Sciatic nerve (tissue), 2 donors: ENCODE measurements at regions not wholly inside any gene's neighbourhood (a gene's known extent, or its start where the extent isn't known, plus 50 kb on each side); places are given as distances from the start of the nearest gene placed in this dataset.

Source experiments
- ATAC-seq: fragments of 200-7000 bp; cut with Tn5 transposase; one replicate; pipeline ENCODE4 v1.9.1; 2020; ENCODE audit warnings: mild to moderate bottlenecking, moderate library complexity
- DNase-seq: peaks from one replicate; pipeline ENCODE4 v3.0.0-alpha.2; 2020; ENCODE audit warnings: low spot score
- intact Hi-C: fragments of 100-400 bp; cut with DNase I; formaldehyde crosslinking; loops from one replicate; pipeline ENCODE4 v1.14.2; 2022
- donor health status: DM: no; HTN: no; CAD: no.
- donor health status: DM: no; HTN: no; CAD: no.

- intact Hi-C loops = no loop called here
- no peak for DNase-seq
- ATAC-seq = no peak
Observed at GRCh38 chr2:797556-797955, 120.3 kb upstream of the TMEM18 start.

- ATAC-seq (peak; percentile 17), DNase-seq (no peak)
- intact Hi-C loops = no loop called here
Observed at GRCh38 chr2:796141-796985, 119.2 kb upstream of the TMEM18 start.

DNA sequence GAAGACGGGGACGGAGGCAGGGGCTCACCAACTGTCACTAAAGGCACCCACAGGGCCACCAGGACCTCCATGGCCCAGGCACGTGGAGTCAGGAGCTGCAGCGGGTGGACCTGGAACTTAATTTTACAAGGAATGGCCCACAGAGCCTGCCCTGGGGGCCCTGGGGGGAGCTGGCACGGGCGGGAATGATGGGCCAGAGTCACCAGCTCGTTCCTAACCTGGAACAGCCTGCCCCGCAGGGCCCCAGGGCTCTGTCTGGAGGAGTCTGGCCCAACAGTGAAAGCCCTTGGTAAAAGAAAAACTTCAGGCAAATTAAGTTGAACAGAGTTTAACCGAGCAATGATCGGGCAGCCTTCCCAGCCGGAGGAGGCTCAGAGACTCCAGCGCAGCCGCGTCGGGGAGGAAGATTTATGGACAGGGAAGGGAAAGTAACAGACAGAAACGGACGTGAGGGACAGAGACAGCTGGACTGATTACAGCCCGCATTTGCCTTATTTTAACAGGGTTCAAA, 118.4 kb upstream of the TMEM18 start:
- ATAC-seq (peak; percentile 55), DNase-seq (no peak)
- intact Hi-C loops = no loop called here

DNA sequence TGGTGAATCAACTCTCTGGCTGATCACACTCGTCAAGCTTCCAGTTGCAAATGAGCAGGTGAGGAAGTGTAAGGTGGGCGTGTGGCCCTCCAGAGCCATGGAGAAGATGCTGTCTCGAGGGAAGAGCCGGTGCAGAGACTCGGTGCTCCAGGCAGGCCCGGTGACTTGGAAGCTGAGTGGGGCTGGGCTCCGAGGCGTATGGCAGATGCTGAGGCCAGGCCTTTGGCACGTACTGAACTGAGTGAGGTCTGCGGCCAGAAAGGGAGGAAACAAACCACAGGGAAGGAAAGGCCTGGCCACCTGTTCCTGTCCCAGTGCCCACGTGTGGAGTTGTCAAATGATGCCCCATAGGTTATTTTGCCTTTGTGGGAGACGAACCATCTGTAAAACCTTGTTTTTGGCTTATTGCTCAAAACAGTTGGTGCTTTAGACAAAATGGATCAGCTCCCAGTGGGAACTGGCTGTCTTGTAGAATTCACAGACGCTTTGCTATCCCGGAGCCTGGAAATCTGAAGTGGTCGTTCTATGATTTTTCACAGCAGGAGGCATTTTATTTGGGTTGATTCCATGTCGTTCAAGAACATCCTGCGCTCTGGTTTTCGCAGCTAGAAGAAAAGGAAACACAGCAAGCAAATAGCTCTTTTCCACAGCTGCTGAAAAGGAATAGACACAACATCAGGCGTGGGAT, 117.5 kb upstream of the TMEM18 start:
- no peak for DNase-seq
- intact Hi-C loops = no loop called here
- peak; percentile 44 for ATAC-seq

DNA sequence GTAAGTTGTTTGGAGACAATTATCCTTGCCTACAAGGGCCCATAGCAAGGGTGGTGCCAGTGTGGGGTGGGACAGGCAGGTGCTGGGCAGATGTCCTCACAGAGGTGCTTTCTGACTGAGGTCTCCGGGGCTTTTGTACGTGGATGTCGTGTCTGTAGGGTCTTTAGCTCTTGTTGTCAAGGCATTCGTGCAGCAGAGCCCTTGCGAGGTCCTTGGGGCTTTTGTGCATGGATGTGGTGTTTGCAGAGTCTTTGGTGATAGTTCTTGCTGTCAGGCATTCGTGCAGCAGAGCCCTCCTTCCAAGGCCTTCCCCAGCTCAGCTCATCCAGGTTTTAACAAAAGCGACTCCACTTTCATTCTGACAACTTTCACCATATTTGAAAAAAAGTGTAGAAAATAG, 116.0 kb upstream of the TMEM18 start:
- ATAC-seq (no peak), DNase-seq (no peak)
- intact Hi-C loops = no loop called here

DNA sequence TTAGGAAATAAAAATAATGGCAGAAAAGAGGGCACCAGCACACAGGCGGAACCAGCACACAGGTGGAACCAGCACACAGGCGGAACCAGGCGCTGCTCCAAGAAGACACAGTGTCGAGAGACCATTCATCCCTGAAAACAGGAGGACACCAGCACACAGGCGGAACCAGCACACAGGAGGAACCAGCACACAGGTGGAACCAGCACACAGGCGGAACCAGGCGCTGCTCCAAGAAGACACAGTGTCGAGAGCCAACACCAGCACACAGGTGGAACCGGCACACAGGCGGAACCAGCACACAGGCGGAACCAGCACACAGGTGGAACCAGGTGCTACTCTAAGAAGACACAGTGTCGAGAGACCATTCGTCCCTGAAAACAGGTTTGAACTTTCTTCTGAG, 115.5 kb upstream of the TMEM18 start:
- DNase-seq (no peak), ATAC-seq (no peak)
- intact Hi-C loops = no loop called here

DNA sequence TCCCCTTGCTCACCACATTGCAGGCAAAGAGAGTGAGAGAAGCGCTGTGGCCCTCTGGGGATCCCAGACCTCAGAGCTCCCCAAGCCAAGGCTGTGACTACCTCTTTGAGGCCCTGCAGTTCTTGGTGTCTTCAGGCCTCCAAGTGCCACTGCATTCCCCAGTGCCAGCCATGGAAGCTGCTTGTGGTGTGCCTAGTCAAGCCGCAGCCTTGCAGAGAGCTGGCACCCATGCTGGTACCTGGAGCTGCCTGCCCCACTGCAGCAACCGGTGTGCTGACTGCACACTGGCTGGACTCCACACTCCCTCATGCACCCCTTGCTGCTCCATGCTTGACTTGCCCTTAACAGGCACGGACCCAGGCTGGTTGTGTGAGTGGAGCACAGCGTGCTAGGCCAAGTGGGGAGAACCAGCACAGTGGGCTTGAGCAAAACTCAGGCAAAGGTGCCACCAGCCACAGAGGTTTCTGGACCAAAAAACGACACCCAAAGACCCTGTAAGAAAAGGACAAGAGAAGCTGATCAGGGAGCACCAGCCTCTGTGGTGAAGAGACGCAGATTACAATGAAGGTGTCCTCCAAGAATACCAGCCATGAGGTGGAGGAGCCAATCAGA, 113.5 kb upstream of the TMEM18 start:
- intact Hi-C loops = no loop called here
- ATAC-seq (no peak), DNase-seq (no peak)

GRCh38 chr2:790081-790480, 112.9 kb upstream of the TMEM18 start:
- DNase-seq (no peak), ATAC-seq (no peak)
- intact Hi-C loops = no loop called here

DNA sequence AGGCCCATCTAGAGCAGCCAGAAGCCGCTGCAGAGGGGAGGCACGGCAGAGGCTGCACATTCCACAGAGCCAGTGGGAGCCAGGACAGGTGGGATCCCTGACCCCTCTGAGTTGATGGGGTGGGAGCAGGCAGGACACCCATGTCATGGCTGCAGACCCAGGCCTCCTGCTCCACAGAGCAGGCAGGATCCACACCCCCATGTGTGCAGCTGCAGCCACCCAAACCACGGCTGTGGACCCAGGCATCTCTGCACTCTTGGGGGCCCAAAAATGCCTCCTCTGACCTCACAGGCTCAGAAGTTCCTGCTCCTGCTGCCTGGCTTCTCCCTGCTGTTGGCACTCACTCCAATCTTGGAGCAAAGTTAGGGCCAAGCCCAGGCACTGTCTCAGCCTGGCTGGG, 112.3 kb upstream of the TMEM18 start:
- intact Hi-C loops = no loop called here
- ATAC-seq = no peak
- no peak for DNase-seq

GRCh38 chr2:788227-789032, 111.2 kb upstream of the TMEM18 start:
- DNase-seq (no peak), ATAC-seq (no peak)
- intact Hi-C loops = no loop called here

DNA sequence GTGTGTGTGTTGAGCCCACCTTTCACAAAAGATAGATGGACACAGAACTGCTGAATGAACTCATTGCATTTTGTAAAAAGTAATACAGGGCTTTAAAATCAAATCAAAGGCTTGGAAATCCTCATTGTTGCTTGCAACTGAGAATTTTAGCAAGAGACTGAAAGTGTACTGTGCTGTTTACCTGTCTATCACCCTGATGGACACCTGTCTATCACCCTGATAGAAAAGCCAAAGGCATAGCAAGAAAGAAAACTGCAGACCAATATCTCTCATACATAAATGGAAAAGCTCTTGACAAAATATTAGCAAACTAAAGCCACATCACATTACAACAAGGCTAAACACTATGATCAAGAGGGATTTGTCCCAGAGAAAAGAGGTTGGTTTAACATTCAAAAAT, 107.5 kb upstream of the TMEM18 start:
- intact Hi-C loops = loop anchor here (1.0 kb wide), 1 partner anchor 28 kb away; no protein-coding TSS in a partner anchor
- ATAC-seq (no peak), DNase-seq (no peak)

- intact Hi-C loops = no loop called here
- no peak for ATAC-seq
- DNase-seq = no peak
Observed at GRCh38 chr2:780581-780980, 103.4 kb upstream of the TMEM18 start.

- DNase-seq (no peak), ATAC-seq (no peak)
- intact Hi-C loops = no loop called here
Observed at GRCh38 chr2:780002-780401, 102.8 kb upstream of the TMEM18 start.

DNA sequence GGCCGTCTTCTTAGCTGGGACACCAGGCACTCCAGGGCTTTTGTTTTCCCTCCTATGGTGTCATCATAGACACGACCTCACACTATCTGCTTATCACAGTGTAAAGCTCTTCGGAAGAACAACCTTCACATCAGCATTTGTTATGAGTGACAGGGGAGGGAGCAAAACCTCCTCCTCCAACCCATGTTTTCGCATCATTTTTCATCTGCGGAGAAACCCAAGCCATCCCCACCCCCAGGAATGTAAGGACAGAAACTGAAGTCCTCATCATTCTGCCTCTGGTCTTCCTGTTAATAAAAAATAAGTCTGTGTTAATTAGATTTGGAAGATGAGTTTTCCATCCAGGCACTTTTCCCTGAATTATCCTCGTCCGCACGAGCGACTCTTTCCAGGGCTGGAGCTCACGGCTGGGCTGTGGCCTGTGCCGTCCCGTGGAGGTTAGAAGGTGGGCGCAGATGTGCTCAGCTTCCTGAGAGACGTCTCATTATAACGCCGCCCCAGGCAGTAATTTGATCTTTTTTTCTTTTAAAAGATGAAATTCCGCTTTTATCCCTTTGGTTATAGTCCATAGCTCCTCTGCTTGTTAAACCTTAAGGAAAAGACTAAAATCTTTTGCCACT, 101.6 kb upstream of the TMEM18 start:
- DNase-seq = no peak
- ATAC-seq = no peak
- intact Hi-C loops = no loop called here

- ATAC-seq (no peak), DNase-seq (no peak)
- intact Hi-C loops = no loop called here
Observed at GRCh38 chr2:777546-777945, 100.3 kb upstream of the TMEM18 start.

- ATAC-seq = no peak
- intact Hi-C loops = no loop called here
Observed at GRCh38 chr2:777051-777450, 99.8 kb upstream of the TMEM18 start.

DNA sequence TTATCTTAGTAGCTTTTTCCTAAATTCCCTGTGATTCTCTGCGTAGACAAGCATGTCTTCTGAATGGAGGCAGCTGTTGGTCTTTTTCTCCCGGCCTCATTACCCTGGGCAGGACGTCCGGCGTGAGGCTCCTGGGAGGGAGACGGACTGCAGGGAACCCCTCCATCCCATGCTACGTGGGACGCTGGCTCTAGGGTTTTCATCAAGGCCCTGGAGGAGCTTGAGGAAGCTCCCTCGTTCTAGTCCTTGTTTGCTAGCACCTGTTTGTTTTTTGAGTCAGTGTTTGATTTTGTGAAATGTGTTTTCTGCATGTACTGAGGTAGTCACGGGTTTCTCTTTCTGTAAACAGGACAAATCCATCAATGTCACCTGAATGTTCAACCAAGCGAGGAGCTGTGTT, 99.3 kb upstream of the TMEM18 start:
- ATAC-seq (no peak), DNase-seq (no peak)
- intact Hi-C loops = no loop called here

More at GRCh38 chr2:777051-777450, 99.8 kb upstream of the TMEM18 start:
- no peak for DNase-seq

DNA sequence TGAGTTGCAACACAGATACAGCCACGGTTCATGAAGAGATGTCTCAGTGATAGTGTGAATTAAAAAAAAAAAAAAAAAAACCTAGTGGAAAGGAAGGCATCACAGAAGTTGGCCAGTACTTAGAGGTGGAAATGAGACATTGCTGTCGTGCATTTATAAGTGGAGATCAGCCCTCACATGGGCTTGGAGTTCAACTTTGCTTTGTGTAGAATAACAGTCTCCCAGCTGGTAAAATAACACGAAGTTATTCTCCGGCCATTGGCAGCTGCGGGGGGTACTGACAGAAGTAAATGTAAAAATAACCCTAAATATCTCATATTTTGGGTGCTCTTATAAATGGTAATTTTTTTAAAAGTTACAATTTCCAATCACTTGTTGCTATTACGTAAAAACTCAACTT, 98.8 kb upstream of the TMEM18 start:
- intact Hi-C loops = no loop called here
- no peak for ATAC-seq

GRCh38 chr2:774436-774835, 97.2 kb upstream of the TMEM18 start:
- ATAC-seq (peak; percentile 26), DNase-seq (no peak)
- intact Hi-C loops = no loop called here

More for the DNA sequence above, 98.8 kb upstream of the TMEM18 start:
- no peak for DNase-seq
